Endothelial cell of umbilical vein (primary cell): ENCODE measurements at regions not wholly inside any gene's neighbourhood (a gene's known extent, or its start where the extent isn't known, plus 50 kb on each side); places are given as distances from the start of the nearest gene placed in this dataset.

Experiments used
- BruUV-seq: library from RNA; stranded (reverse); fragments of 400-500 nt; replicated peaks from 2 replicates; lab custom pipeline; 2021; lab: Mats Ljungman, UMichigan
- CTCF ChIA-PET: fragments of 300-600, 350-600 bp; sonication (Branson Sonifier 250); formaldehyde crosslinking; loops from one replicate; lab custom pipeline; 2021; ENCODE audit warnings: antibody characterized with exemption, inconsistent platforms; lab: Charles Lee
- POLR2A ChIA-PET: fragments of 300-600, 350-600 bp; sonication (Branson Sonifier 250); formaldehyde crosslinking; loops from one replicate; lab custom pipeline; 2021; ENCODE audit warnings: antibody characterized with exemption, inconsistent platforms; lab: Charles Lee
- DNase-seq: peaks from one replicate; pipeline ENCODE4 v3.0.0-alpha.2; 2011; ENCODE audit warnings: low read depth, low spot score
- FAIRE-seq: peaks from 2 replicates; lab custom pipeline; 2011; peaks lifted over from hg19 to GRCh38; lab: Jason Lieb, UNC
- H2AFZ ChIP-seq: 2 replicates; pipeline ENCODE4 v1.6.0; 2012; ENCODE audit warnings: low read depth, low read length, control low read depth, inconsistent platforms
- H3K27ac ChIP-seq: 2 replicates; pipeline ENCODE4 v1.5.1; 2011; ENCODE audit warnings: low read depth, mild to moderate bottlenecking, control low read depth, low read length, moderate library complexity; ENCODE audit not compliant: insufficient read depth
- H3K27me3 ChIP-seq, 2 experiments: 2 replicates each; pipeline versions ENCODE4 v1.6.0 to v1.6.1; 2011; ENCODE audit warnings: low read length in 2 of 2, mixed read lengths in 1 of 2; ENCODE audit not compliant: control insufficient read depth in 2 of 2, insufficient read depth in 2 of 2
- H3K36me3 ChIP-seq, 2 experiments: 2 replicates in 1 of 2; 3 replicates in 1 of 2; pipeline ENCODE4 v1.5.1; 2011; ENCODE audit warnings: low read length in 2 of 2, mild to moderate bottlenecking in 1 of 2, moderate library complexity in 1 of 2; ENCODE audit not compliant: control insufficient read depth in 2 of 2, insufficient read depth in 2 of 2; ENCODE audit errors: extremely low read depth in 1 of 2
- H3K4me1 ChIP-seq: 3 replicates; pipeline ENCODE4 v1.5.1; 2011; ENCODE audit warnings: mild to moderate bottlenecking, low read length; ENCODE audit not compliant: control insufficient read depth, insufficient read depth; ENCODE audit errors: extremely low read depth
- H3K4me2 ChIP-seq: 2 replicates; pipeline ENCODE4 v1.6.1; 2011; ENCODE audit warnings: low read length, control low read depth, mixed read lengths; ENCODE audit not compliant: insufficient read depth
- H3K4me3 ChIP-seq, 3 experiments: fragments of 200-600 bp in 1 of 3; sonication (generic), shearing (Covaris generic) in 1 of 3; replicated peaks in 1 of 3; 2 replicates each; pipeline ENCODE4 v1.5.1; 2011 to 2016; ENCODE audit warnings: control low read depth in 3 of 3, low read length in 3 of 3, mild to moderate bottlenecking in 2 of 3, inconsistent platforms in 1 of 3, low read depth in 1 of 3, moderate library complexity in 1 of 3; ENCODE audit not compliant: insufficient read depth in 1 of 3
- H3K79me2 ChIP-seq: 2 replicates; pipeline ENCODE4 v1.6.0; 2012; ENCODE audit warnings: low read length, inconsistent platforms; ENCODE audit not compliant: control insufficient read depth, insufficient read depth
- H3K9ac ChIP-seq: replicated peaks from 2 replicates; pipeline ENCODE3; 2011; ENCODE audit warnings: low read length, control low read depth; ENCODE audit not compliant: insufficient read depth; ENCODE audit errors: extremely low read depth
- H3K9me1 ChIP-seq: replicated peaks from 3 replicates; pipeline ENCODE4 v1.6.0; 2011; ENCODE audit warnings: mild to moderate bottlenecking, low read length; ENCODE audit not compliant: control insufficient read depth, insufficient read depth; ENCODE audit errors: extremely low read depth
- H3K9me3 ChIP-seq: replicated peaks from 2 replicates; pipeline ENCODE4 v1.5.1; 2012; ENCODE audit warnings: low read length, inconsistent platforms; ENCODE audit not compliant: control insufficient read depth, insufficient read depth
- H4K20me1 ChIP-seq: replicated peaks from 2 replicates; pipeline ENCODE3; 2011; ENCODE audit warnings: mild to moderate bottlenecking, low read length; ENCODE audit not compliant: control insufficient read depth, insufficient read depth; ENCODE audit errors: extremely low read depth
- EZH2 ChIP-seq: IDR thresholded peaks from 2 replicates; pipeline ENCODE4 v1.6.1; 2012; ENCODE audit warnings: borderline replicate concordance, low read depth, mild to moderate bottlenecking, moderate library complexity, low read length, inconsistent platforms; ENCODE audit not compliant: severe bottlenecking
- FOS ChIP-seq: IDR thresholded peaks from 2 replicates; pipeline ENCODE4 v1.6.1; 2011; ENCODE audit warnings: mild to moderate bottlenecking, low read length, moderate library complexity, borderline replicate concordance; ENCODE audit not compliant: insufficient read depth
- GATA2 ChIP-seq: IDR thresholded peaks from 2 replicates; pipeline ENCODE4 v1.7.0; 2011; ENCODE audit warnings: low read depth, mild to moderate bottlenecking, moderate library complexity, mixed read lengths, low read length; ENCODE audit not compliant: insufficient read length, insufficient read depth
- JUN ChIP-seq: IDR thresholded peaks from 2 replicates; pipeline ENCODE4 v1.6.1; 2011; ENCODE audit warnings: borderline replicate concordance, low read depth; ENCODE audit not compliant: insufficient read length, insufficient read depth
- MYC ChIP-seq: IDR thresholded peaks from one replicate; pipeline ENCODE4 v1.6.1; 2011; ENCODE audit warnings: mild to moderate bottlenecking, low read depth, low read length
- POLR2A ChIP-seq: IDR thresholded peaks from 2 replicates; pipeline ENCODE4 v1.6.1; 2012; ENCODE audit warnings: low read depth, mild to moderate bottlenecking, control low read depth, low read length
- POLR2AphosphoS5 ChIP-seq: IDR thresholded peaks from 2 replicates; pipeline ENCODE4 v1.6.1; 2012; ENCODE audit warnings: low read depth, mild to moderate bottlenecking, control low read depth, low read length, moderate library complexity; ENCODE audit not compliant: insufficient read depth
- dilution Hi-C: fragments of 300-500 bp; cut with MboI; formaldehyde crosslinking; loops from one replicate; pipeline ENCODE4 v1.15.0; 2019; ENCODE audit warnings: low sequenced_read_pairs; ENCODE audit not compliant: extremely low pct_ligation_motif_present
- intact Hi-C: fragments of 100-400 bp; cut with micrococcal nuclease; formaldehyde crosslinking; loops from one replicate; pipeline ENCODE4 v1.10.0; 2022
- TF ChIP-seq, protein P1 (sequence below): IDR thresholded peaks from 2 replicates; pipeline ENCODE4 v1.6.1; 2011; ENCODE audit not compliant: insufficient read depth, insufficient read length
- TF ChIP-seq, protein P2 (sequence below), 2 donors: IDR thresholded peaks; 1 replicate in 1 of 2; 2 replicates in 1 of 2; pipeline ENCODE4 v1.5.1; 2011; ENCODE audit warnings: low read length in 2 of 2, mild to moderate bottlenecking in 2 of 2, moderate library complexity in 2 of 2, control low read depth in 1 of 2, inconsistent platforms in 1 of 2, low read depth in 1 of 2; ENCODE audit not compliant: insufficient read depth in 1 of 2; ENCODE audit errors: extremely low read depth in 1 of 2

DNA sequence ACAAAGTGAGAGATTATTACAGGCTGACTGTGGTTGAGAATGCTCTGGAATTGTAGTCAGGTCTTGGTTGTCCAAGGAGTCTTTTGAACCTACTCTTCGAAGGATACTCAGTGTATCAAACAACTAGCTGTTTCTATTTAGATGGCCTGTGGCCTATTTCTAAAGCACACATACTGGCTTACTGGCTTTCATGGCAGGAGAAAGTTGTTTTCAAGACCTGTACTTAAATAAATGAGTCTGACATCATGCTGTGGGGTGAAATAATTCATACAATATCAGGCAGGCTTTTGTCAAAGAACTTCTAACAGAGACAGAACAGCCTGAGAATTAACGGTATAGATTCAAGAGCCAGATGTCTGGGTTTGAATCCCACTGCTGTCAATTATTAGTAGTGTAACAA is 316.7 kb upstream of the SEMA6D start:
- no TSS peak for BruUV-seq
- Histone ChIP-seq H3K4me1 (peaks cover 13% of the 10 kb centered on the region), H3K36me3 (no peaks in the 10 kb centered on the region), H3K9me1 (no peaks in the 10 kb centered on the region), H2AFZ (no peak overlapping the region), H3K9me3 (no peaks in the 10 kb centered on the region), H3K9ac (no peak overlapping the region), H3K4me2 (no peak overlapping the region), H3K4me3 (no peak overlapping the region), H3K27ac (no peak overlapping the region), H3K79me2 (no peaks in the 10 kb centered on the region), H4K20me1 (no peaks in the 10 kb centered on the region), H3K27me3 (no peaks in the 10 kb centered on the region)
- dilution Hi-C loops (no loop called here), intact Hi-C loops (no loop called here)
- TF ChIP-seq POLR2A, result no peak
- no peak for TF ChIP-seq EZH2
- TF ChIP-seq GATA2, result no peak
- TF ChIP-seq MYC, result no peak
- TF ChIP-seq JUN, result no peak
- TF ChIP-seq, protein P1, sequence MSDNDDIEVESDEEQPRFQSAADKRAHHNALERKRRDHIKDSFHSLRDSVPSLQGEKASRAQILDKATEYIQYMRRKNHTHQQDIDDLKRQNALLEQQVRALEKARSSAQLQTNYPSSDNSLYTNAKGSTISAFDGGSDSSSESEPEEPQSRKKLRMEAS, result no peak
- TF ChIP-seq, protein P2, sequence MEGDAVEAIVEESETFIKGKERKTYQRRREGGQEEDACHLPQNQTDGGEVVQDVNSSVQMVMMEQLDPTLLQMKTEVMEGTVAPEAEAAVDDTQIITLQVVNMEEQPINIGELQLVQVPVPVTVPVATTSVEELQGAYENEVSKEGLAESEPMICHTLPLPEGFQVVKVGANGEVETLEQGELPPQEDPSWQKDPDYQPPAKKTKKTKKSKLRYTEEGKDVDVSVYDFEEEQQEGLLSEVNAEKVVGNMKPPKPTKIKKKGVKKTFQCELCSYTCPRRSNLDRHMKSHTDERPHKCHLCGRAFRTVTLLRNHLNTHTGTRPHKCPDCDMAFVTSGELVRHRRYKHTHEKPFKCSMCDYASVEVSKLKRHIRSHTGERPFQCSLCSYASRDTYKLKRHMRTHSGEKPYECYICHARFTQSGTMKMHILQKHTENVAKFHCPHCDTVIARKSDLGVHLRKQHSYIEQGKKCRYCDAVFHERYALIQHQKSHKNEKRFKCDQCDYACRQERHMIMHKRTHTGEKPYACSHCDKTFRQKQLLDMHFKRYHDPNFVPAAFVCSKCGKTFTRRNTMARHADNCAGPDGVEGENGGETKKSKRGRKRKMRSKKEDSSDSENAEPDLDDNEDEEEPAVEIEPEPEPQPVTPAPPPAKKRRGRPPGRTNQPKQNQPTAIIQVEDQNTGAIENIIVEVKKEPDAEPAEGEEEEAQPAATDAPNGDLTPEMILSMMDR (IDR thresholded peaks at IDR 0.05; ENCODE audit: extremely low read depth in 1 of 2, insufficient read depth in 1 of 2, low read depth in 1 of 2, low read length in 2 of 2), result no peak
- TF ChIP-seq FOS, result no peak
- no peak for TF ChIP-seq POLR2AphosphoS5
- ChIA-PET POLR2A (no interaction called here), CTCF (interaction anchor here (1.1 to 1.8 kb wide), 3 partner anchors 9 to 71 kb away, joined by 3 read pairs; no protein-coding TSS in a partner anchor)
- no peak for DNase-seq
- no peak for FAIRE-seq
